ENCODE measurements at regions not wholly inside any gene's neighbourhood (a gene's known extent, or its start where the extent isn't known, plus 50 kb on each side); places are given as distances from the start of the nearest gene placed in this dataset.

DNA sequence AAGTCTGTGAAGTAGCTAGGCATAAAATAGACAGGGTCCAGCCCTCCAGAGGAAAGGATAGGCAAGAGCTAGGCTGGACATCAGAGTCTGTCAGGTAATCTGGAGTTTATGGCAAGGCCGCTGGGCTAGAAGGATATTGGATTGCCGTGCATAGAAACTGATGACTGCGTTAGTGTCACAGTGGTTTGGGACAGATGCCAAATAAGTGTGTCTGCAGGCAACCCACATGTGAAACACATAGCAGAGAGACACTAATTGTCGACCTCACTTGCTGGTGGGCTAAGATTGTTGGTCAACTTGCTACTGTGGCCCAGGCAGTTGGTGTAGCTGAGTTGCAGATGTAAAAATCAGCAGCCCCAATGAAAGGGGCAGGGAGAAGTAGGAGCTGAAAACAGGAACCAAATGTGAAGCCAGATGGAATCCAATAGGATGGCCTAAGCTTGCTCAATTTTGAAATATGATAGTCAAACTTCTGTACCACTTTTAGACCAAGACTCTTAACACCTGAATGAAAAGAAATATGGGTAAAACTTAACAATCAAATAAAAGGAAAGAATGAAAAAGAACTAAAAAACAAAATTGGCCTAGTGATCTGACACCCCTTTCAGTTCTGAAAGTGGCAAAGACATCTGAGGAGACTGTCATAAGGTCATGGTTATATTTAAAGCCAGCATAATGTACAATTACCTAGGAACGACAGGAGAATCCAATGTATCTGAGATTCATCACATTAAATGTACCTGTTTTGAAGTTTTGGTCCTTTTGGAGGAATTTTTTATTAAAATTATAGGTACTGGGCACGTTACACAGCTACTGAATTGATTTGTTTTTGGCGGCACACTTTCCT lies 243.3 kb upstream of the ACTBL2 start:
- no peaks in the 10 kb centered on the region for H3K27me3 ChIP-seq (ENCODE audit: control insufficient read depth, insufficient read depth, low read length)
- H3K4me3 ChIP-seq (ENCODE audit: low read length): no peak overlapping the region
- Mint-ChIP-seq H3K36me3 (no peaks in the 10 kb centered on the region), H3K4me1 (no peaks in the 10 kb centered on the region), H3K9me3 (peaks cover 0 to 5% of the 10 kb centered on the region in 2 donors), H3K27me3 (ENCODE audit: low read depth in 2 of 2) (peaks cover 5 to 14% of the 10 kb centered on the region in 2 donors), H3K4me3 (no peak overlapping the region), H3K27ac (no peak overlapping the region)
- no peak overlapping the region for H3K27ac ChIP-seq (ENCODE audit: low read length)
- 47% methylated on average over 6 of the region's 7 CpGs for WGBS (ENCODE audit: insufficient coverage)
- intact Hi-C loops (cut with micrococcal nuclease): no loop called here
- DNase-seq (no peak), ATAC-seq (no peak)
- TF ChIP-seq, protein P1, sequence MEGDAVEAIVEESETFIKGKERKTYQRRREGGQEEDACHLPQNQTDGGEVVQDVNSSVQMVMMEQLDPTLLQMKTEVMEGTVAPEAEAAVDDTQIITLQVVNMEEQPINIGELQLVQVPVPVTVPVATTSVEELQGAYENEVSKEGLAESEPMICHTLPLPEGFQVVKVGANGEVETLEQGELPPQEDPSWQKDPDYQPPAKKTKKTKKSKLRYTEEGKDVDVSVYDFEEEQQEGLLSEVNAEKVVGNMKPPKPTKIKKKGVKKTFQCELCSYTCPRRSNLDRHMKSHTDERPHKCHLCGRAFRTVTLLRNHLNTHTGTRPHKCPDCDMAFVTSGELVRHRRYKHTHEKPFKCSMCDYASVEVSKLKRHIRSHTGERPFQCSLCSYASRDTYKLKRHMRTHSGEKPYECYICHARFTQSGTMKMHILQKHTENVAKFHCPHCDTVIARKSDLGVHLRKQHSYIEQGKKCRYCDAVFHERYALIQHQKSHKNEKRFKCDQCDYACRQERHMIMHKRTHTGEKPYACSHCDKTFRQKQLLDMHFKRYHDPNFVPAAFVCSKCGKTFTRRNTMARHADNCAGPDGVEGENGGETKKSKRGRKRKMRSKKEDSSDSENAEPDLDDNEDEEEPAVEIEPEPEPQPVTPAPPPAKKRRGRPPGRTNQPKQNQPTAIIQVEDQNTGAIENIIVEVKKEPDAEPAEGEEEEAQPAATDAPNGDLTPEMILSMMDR (IDR thresholded peaks at IDR 0.05): no peak
- H3K9me3 ChIP-seq (ENCODE audit: control insufficient read depth, insufficient read depth, low read length): no peaks in the 10 kb centered on the region
- no peaks in the 10 kb centered on the region for H3K36me3 ChIP-seq (ENCODE audit: control insufficient read depth, insufficient read depth, low read length)
- H3K4me1 ChIP-seq (ENCODE audit: control insufficient read depth, insufficient read depth, low read length): no peaks in the 10 kb centered on the region

DNA sequence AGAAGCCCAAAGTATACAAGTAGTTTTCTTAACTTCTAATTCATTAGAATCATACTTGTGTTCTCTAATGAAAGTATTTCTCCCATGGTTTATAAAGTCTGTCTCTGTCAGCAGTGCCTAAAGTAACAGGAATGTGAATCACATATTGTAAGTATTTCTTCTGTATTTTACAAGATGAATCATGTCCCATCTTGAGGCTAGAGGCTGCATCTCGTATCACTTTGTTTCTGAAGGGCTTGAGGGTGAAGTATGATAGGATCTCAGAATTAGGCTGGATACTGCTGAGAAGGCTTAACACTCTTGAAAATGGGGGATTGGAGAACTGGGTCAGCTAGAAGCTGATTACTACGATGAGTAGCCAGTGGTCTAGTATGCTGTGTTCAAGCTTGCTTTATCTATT lies 242.2 kb upstream of the ACTBL2 start:
- H3K9me3 ChIP-seq (ENCODE audit: control insufficient read depth, insufficient read depth, low read length): no peaks in the 10 kb centered on the region

DNA sequence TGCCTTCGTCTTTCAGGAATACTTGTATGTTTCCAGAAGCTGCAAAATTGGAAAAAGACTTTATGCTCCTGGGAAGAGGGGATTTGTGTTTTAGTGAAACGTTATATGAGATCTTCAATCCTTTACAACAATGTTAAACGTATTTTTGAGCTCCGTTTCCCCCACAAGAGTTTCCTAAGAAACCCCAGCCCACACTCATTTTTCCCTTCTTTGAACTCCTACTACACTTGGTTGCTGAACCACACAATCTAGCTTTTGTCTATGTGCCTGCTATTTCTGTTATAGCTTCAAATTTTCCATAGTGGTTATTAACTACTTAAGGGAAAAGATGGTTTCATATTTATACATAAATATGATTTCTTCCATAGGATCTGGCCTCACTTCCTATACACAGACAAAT lies 238.6 kb upstream of the ACTBL2 start:
- 54% methylated on average over 4 of the region's 4 CpGs for WGBS (ENCODE audit: insufficient coverage)
- Histone ChIP-seq H3K27ac (ENCODE audit: low read length) (no peak overlapping the region), H3K4me1 (ENCODE audit: control insufficient read depth, insufficient read depth, low read length) (no peaks in the 10 kb centered on the region), H3K4me3 (ENCODE audit: low read length) (no peak overlapping the region), H3K9me3 (ENCODE audit: control insufficient read depth, insufficient read depth, low read length) (no peaks in the 10 kb centered on the region), H3K27me3 (ENCODE audit: control insufficient read depth, insufficient read depth, low read length) (no peaks in the 10 kb centered on the region), H3K36me3 (ENCODE audit: control insufficient read depth, insufficient read depth, low read length) (no peaks in the 10 kb centered on the region)
- Mint-ChIP-seq H3K4me3 (no peak overlapping the region), H3K4me1 (no peaks in the 10 kb centered on the region), H3K27ac (no peak overlapping the region), H3K36me3 (no peaks in the 10 kb centered on the region), H3K9me3 (peaks cover 0 to 7% of the 10 kb centered on the region in 2 donors), H3K27me3 (ENCODE audit: low read depth in 2 of 2) (peaks cover 5 to 25% of the 10 kb centered on the region in 2 donors)
- ATAC-seq (no peak), DNase-seq (no peak)
- intact Hi-C loops (cut with micrococcal nuclease): no loop called here
- TF ChIP-seq, protein P1 (IDR thresholded peaks at IDR 0.05): no peak

More for the DNA sequence above, 242.2 kb upstream of the ACTBL2 start:
- H3K4me1 ChIP-seq (ENCODE audit: control insufficient read depth, insufficient read depth, low read length): no peaks in the 10 kb centered on the region
- Mint-ChIP-seq H3K36me3 (no peaks in the 10 kb centered on the region), H3K9me3 (peaks cover 0 to 7% of the 10 kb centered on the region in 2 donors), H3K4me3 (no peak overlapping the region), H3K27me3 (ENCODE audit: low read depth in 2 of 2) (peaks cover 5 to 16% of the 10 kb centered on the region in 2 donors), H3K4me1 (no peaks in the 10 kb centered on the region), H3K27ac (no peak overlapping the region)
- no peak overlapping the region for H3K27ac ChIP-seq (ENCODE audit: low read length)
- ATAC-seq (no peak), DNase-seq (no peak)
- no peaks in the 10 kb centered on the region for H3K36me3 ChIP-seq (ENCODE audit: control insufficient read depth, insufficient read depth, low read length)
- no peaks in the 10 kb centered on the region for H3K27me3 ChIP-seq (ENCODE audit: control insufficient read depth, insufficient read depth, low read length)
- intact Hi-C loops (cut with micrococcal nuclease): no loop called here
- WGBS (ENCODE audit: insufficient coverage): 88% methylated on average over 2 of the region's 2 CpGs
- TF ChIP-seq, protein P1 (IDR thresholded peaks at IDR 0.05): no peak
- H3K4me3 ChIP-seq (ENCODE audit: low read length): no peak overlapping the region
